Lung (tissue), 11 donors: ENCODE measurements at regions not wholly inside any gene's neighbourhood (a gene's known extent, or its start where the extent isn't known, plus 50 kb on each side); places are given as distances from the start of the nearest gene placed in this dataset.
"Not testable (repeated sequence)": the region's sequence is repeated elsewhere in the genome, so short reads cannot be mapped to it uniquely, and the experiment has no call there.

ENCODE experiments used
- ATAC-seq: fragments of 200-7000 bp; cut with Tn5 transposase; one replicate; pipeline ENCODE4 v1.9.1; 2020; ENCODE audit warnings: moderate number of reproducible peaks; ENCODE audit not compliant: insufficient read depth, low FRiP score
- DNase-seq, 3 donors: peaks; one replicate each; pipeline ENCODE4 v3.0.0-alpha.2; 2013 to 2017
- H3K27ac ChIP-seq, 2 donors: one replicate each; pipeline ENCODE4 v1.5.1; 2013; ENCODE audit warnings: mild to moderate bottlenecking in 2 of 2, moderate library complexity in 2 of 2, control low read depth in 1 of 2, inconsistent platforms in 1 of 2, low read depth in 1 of 2, low read length in 1 of 2
- H3K27me3 ChIP-seq, 3 donors: one replicate each; pipeline ENCODE4 v1.5.1; 2013; ENCODE audit warnings: low read length in 2 of 3; ENCODE audit not compliant: control insufficient read depth in 3 of 3, insufficient read depth in 3 of 3
- H3K36me3 ChIP-seq, 4 donors: one replicate each; pipeline ENCODE4 v1.5.1; 2013; ENCODE audit warnings: low read length in 4 of 4, mild to moderate bottlenecking in 1 of 4, moderate library complexity in 1 of 4; ENCODE audit not compliant: control insufficient read depth in 4 of 4, insufficient read depth in 4 of 4
- H3K4me1 ChIP-seq, 5 donors: one replicate each; pipeline ENCODE4 v1.5.1; 2013; ENCODE audit warnings: low read length in 5 of 5, mild to moderate bottlenecking in 2 of 5, moderate library complexity in 1 of 5; ENCODE audit not compliant: control insufficient read depth in 5 of 5, insufficient read depth in 5 of 5
- H3K4me3 ChIP-seq: one replicate; pipeline ENCODE4 v1.5.1; 2013; ENCODE audit warnings: mild to moderate bottlenecking, control low read depth, moderate library complexity
- H3K9ac ChIP-seq, 2 donors: one replicate each; pipeline ENCODE4 v1.5.1; 2013; ENCODE audit warnings: low read length in 2 of 2, control low read depth in 1 of 2; ENCODE audit not compliant: insufficient read depth in 1 of 2
- H3K9me3 ChIP-seq, 4 donors: one replicate each; pipeline ENCODE4 v1.5.1; 2013; ENCODE audit warnings: low read length in 3 of 4, mild to moderate bottlenecking in 1 of 4, moderate library complexity in 1 of 4; ENCODE audit not compliant: control insufficient read depth in 4 of 4, insufficient read depth in 3 of 4
- WGBS, 2 donors: extraction: QIAGEN DNeasy Blood & Tissue Kit; methylation state at CpG; one replicate each; pipeline ENCODE4 v1.1.7; 2013; 5-methylcytosine and 5-hydroxymethylcytosine counted together
- TF ChIP-seq, protein P1 (sequence below): IDR thresholded peaks from 2 replicates; pipeline ENCODE4 v1.5.1; 2012; ENCODE audit warnings: mild to moderate bottlenecking; ENCODE audit errors: control extremely low read depth, extremely low read depth
- donor health status: control.
- donor health status: control.
- donor health status: Bipolar disorder and iron deficiency.
- donor health status: healthy.
- donor health status: DM: yes; HTN: yes; CAD: no.

DNA sequence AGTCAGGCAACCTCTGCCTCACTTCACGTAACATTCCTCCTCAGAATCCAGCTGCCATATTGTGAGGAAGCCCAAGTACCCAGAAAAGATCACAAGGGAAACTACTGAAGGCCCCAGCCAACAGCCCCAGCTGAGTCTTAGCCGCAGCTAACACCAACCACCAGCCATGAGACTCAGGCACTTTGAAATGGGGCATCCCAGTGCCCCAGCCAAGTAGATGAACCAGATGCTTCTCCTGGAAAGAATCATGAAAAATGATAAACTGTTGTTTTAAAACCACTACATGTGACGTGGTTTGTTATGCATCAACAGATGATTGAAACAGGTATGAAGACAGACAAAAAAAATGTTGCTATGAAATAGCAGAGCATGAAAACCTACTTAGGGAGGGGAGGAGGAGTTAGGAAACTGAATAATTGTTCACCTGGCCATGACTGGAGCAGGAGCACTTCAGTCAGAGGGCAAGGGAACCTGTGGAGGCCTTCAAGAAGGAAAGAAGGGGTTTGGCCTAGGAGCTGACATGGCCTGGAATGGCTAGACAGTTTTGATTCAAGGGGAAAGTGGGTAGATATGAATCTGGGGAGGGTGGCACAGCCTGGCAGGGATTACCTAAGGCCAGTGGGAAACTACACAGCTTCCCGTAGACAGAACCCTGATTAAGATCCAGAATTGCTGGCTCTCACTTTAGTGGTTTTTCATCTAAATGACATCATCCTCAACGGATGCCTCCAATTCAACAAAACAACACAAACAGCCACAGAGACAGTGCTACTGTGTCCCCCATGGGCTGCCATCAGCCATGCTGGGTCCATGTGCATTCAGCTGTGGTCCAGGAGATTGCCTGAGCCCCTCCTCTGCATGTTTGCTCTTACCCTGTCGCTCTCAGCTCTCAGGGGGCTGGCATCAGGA is 211.6 kb downstream of the SYK start:
- TF ChIP-seq, protein P1, sequence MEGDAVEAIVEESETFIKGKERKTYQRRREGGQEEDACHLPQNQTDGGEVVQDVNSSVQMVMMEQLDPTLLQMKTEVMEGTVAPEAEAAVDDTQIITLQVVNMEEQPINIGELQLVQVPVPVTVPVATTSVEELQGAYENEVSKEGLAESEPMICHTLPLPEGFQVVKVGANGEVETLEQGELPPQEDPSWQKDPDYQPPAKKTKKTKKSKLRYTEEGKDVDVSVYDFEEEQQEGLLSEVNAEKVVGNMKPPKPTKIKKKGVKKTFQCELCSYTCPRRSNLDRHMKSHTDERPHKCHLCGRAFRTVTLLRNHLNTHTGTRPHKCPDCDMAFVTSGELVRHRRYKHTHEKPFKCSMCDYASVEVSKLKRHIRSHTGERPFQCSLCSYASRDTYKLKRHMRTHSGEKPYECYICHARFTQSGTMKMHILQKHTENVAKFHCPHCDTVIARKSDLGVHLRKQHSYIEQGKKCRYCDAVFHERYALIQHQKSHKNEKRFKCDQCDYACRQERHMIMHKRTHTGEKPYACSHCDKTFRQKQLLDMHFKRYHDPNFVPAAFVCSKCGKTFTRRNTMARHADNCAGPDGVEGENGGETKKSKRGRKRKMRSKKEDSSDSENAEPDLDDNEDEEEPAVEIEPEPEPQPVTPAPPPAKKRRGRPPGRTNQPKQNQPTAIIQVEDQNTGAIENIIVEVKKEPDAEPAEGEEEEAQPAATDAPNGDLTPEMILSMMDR, result no peak
- Histone ChIP-seq H3K27ac (no peak overlapping the region), H3K4me1 (no peaks in the 10 kb centered on the region), H3K9me3 (peaks cover 0 to 7% (median 0%) of the 10 kb centered on the region in 4 donors), H3K27me3 (no peaks in the 10 kb centered on the region), H3K9ac (no peak overlapping the region), H3K4me3 (no peak overlapping the region), H3K36me3 (no peaks in the 10 kb centered on the region)
- DNase-seq, result no peak
- WGBS, 2 donors, result 89 to 98% methylated on average over 6 of the region's 6 CpGs
- no peak for ATAC-seq

DNA sequence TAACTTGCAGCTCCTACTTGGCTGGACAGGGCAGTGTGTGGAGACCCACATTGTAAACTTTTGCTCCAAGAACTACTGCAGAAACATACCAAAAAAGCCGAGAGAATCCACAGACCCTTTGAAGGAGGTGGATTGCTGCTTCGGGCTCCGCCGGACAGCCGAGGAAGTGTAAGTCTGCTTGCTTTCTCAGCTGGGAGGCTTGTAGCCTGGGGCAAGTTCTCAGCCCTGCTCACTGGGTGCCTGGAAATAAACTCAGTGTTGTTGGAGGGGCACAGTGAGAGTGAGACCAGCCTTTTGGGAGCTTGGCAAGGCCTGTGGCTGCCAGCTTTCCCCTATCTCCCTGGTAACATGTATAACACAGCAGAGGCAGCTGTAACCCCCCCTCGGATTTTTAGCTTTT is 215.6 kb downstream of the SYK start:
- Histone ChIP-seq H3K9me3 (peaks cover 0 to 7% (median 4%) of the 10 kb centered on the region in 4 donors), H3K27ac (no peak overlapping the region), H3K4me1 (no peaks in the 10 kb centered on the region), H3K36me3 (no peaks in the 10 kb centered on the region), H3K27me3 (no peaks in the 10 kb centered on the region), H3K9ac (no peak overlapping the region), H3K4me3 (no peak overlapping the region)
- 92 to 94% methylated on average over 6 of the region's 6 CpGs for WGBS, 2 donors
- DNase-seq (no peak), ATAC-seq (no peak)
- TF ChIP-seq, protein P1, result no peak

DNA sequence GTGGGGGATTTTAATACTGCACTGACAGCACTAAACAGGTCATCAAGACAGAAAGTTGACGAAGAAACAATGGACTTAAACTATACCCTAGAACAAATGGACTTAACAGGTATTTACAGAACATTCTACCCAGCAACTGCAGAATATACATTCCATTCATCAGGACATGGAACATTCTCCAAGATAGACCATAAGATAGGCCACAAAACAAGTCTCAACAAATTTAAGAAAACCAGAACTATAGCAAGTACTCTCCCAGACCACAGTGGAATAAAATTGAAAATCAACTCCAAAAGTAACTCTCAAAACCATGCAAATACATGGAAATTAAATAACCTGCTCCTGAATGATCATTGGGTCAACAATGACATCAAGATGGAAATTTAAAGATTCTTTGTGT is 218.3 kb downstream of the SYK start:
- not testable (repeated sequence) for DNase-seq

DNA sequence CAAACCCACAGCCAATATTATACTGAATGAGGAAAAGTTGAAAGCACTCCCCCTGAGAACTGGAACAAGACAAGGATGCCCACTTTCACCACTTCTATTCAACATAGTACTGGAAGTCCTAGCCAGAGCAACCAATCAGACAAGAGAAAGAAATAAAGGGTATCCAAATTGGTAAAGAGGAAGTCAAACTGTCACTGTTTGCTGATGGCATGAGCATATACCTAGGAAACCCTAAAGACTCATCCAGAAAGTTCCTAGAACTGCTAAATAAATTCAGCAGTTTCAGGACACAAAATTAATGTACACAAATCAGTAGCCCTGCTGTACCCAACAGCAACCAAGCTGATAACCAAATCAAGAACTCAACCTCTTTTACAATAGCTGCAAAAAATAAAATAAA is 220.0 kb downstream of the SYK start:
- H3K9me3 ChIP-seq, H3K4me1 ChIP-seq, H3K27me3 ChIP-seq, H3K9ac ChIP-seq, H3K27ac ChIP-seq, H3K36me3 ChIP-seq, H3K4me3 ChIP-seq, ATAC-seq, DNase-seq: not testable (repeated sequence)

More for the DNA sequence above, 218.3 kb downstream of the SYK start:
- not testable (repeated sequence) for H3K4me3 ChIP-seq, ATAC-seq, H3K36me3 ChIP-seq, H3K9ac ChIP-seq, H3K27me3 ChIP-seq, H3K27ac ChIP-seq, H3K4me1 ChIP-seq, H3K9me3 ChIP-seq
- 98 to 100% methylated on average over 1 of the region's 1 CpG for WGBS, 2 donors
